ENCODE measurements at regions not wholly inside any gene's neighbourhood (a gene's known extent, or its start where the extent isn't known, plus 50 kb on each side); places are given as distances from the start of the nearest gene placed in this dataset.

DNA sequence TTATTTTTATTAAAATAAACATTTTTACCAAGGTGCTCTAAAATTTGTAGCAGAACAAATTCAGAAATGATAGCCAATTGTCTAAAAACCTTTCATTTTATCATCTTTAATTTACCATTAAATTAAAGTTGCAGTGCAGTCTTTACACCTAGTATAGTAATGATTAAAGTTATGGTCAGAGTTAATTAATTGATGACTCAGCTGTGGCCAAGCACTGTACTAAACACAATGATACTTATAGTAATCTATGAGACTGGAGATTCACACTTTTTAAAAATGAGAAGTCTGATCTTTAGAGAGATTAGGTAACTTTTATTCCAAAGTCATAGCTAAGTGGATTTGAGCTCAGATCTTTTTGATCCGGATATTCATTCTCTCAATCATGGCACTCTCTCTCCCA is 621.1 kb upstream of the MEF2C start:
- TF ChIP-seq, protein P1, sequence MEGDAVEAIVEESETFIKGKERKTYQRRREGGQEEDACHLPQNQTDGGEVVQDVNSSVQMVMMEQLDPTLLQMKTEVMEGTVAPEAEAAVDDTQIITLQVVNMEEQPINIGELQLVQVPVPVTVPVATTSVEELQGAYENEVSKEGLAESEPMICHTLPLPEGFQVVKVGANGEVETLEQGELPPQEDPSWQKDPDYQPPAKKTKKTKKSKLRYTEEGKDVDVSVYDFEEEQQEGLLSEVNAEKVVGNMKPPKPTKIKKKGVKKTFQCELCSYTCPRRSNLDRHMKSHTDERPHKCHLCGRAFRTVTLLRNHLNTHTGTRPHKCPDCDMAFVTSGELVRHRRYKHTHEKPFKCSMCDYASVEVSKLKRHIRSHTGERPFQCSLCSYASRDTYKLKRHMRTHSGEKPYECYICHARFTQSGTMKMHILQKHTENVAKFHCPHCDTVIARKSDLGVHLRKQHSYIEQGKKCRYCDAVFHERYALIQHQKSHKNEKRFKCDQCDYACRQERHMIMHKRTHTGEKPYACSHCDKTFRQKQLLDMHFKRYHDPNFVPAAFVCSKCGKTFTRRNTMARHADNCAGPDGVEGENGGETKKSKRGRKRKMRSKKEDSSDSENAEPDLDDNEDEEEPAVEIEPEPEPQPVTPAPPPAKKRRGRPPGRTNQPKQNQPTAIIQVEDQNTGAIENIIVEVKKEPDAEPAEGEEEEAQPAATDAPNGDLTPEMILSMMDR (IDR thresholded peaks at IDR 0.05; ENCODE audit: extremely low read depth in 1 of 2, insufficient read depth in 1 of 2, low read depth in 1 of 2, low read length in 2 of 2) = no peak
- TF ChIP-seq EZH2 (IDR thresholded peaks at IDR 0.05; ENCODE audit: borderline replicate concordance, low read depth, low read length, severe bottlenecking) (no peak), POLR2A (IDR thresholded peaks at IDR 0.05; ENCODE audit: low read depth, low read length) (no peak), GATA2 (IDR thresholded peaks at IDR 0.05; ENCODE audit: insufficient read depth, insufficient read length, low read depth, low read length) (no peak)
- TF ChIP-seq, protein P2, sequence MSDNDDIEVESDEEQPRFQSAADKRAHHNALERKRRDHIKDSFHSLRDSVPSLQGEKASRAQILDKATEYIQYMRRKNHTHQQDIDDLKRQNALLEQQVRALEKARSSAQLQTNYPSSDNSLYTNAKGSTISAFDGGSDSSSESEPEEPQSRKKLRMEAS (IDR thresholded peaks at IDR 0.05; ENCODE audit: insufficient read depth, insufficient read length) = no peak

All from endothelial cell of umbilical vein (primary cell).